GM21360 (cell line): ENCODE measurements at regions not wholly inside any gene's neighbourhood (a gene's known extent, or its start where the extent isn't known, plus 50 kb on each side); places are given as distances from the start of the nearest gene placed in this dataset.
A peak's percentile ranks its signal among the peaks of the same experiment; 100 is the strongest.

ENCODE experiments used
- ATAC-seq: cut with Tn5 transposase; IDR thresholded peaks from one replicate; pipeline ENCODE4 v1.9.1; 2021; ENCODE audit warnings: mild to moderate bottlenecking, moderate library complexity; ENCODE audit not compliant: unreplicated experiment

DNA sequence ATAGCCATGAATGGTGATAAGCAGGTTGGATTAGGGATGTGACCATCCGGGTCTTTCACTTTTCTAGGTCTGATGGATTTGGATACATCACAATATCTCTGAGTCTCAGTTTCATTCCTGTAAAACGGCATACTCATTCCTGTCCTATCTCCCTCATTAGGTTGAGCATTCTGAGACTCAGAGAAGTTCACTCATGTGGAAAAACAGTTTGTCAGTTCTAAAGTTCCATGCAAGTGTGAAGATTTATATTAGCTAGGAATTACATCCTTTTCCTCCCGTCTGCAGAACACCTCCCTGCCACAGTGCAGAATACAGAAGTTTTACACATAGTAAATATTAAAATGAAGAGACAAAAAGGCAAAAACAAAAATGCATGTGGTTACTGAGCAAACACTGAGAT lies 94.2 kb upstream of the SLC25A13 start:
- ATAC-seq: no peak

DNA sequence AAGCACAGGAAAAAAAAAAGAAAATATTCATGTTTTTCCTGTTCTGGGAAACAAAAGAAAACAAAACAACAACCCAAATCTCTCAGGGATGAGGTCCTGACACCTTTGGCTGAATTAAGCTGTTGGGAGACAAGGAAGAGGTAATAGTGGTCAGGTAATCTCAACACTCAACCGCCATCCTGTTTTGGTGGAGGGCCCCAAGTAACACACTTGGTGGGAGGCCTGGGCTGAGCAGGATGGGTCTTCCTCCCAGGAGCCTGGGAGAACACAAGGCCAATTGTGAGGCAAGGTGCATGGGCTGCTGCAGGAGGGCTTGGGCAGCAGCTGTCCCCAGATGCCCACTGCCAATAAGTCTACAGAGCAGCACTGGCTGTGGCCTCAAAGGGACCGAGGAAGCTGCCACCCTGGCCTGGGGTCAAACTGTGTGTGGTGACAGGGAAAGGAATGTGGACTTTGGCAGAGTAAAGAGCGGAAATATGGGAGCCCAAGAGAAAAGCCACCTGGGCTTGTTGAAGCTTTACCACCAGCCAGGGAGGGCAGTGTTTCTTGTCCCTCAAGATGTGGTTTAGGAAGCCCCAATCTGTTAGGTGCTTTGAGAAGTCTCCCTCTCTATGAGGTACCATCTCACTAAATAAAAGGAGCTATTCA lies 93.5 kb upstream of the SLC25A13 start:
- no peak for ATAC-seq

DNA sequence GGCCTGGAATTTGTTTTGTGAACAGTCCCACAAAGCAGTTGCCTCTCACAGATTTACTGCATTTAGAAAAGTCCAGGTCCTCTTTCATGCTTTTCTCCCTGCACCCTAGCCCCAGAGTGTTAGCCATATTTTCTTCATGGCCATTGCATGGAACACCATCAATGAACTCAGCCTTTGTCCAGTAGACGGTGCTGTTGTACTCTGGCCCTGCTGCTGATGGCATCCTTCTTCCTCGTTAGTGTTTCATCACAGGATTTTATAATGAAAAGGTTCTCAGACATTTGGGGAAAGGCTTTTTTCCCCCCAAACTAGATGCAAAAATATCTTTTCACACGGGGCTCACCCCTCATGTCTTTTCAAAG lies 93.0 kb upstream of the SLC25A13 start:
- peak; percentile 74 for ATAC-seq

DNA sequence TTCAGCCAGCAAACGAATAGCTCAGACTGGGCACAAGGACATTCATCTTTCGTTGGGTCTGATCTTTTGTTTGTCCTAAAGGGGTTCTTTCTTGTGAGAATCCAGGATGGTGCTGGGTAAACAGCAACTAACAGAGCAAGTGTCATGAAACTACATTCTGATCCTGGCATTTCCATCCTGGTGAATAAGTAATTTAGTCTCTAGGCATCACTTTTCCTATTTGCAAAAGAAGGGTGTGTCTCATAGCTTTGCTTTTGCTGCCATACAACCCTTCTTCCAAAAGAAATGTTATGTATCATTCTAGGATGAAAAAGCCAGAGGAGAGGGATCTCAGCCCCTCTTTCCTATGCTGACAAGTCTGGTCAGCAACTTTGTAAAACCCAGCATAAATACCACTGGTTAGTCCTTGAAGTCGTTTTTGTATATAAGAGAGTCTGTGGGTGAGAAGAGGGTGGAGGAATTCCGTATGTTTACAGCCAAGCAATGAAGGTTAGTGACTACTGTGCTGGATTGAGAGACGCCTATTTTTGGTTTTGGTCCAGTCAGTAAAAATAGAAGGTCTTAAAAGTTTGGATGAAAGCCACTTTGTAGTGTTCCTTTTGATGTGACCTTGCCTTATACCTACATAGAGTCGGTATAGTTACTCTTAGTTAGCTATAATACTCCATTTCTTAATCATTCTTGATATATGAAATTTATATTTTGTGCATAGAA lies 88.4 kb upstream of the SLC25A13 start:
- ATAC-seq: no peak

DNA sequence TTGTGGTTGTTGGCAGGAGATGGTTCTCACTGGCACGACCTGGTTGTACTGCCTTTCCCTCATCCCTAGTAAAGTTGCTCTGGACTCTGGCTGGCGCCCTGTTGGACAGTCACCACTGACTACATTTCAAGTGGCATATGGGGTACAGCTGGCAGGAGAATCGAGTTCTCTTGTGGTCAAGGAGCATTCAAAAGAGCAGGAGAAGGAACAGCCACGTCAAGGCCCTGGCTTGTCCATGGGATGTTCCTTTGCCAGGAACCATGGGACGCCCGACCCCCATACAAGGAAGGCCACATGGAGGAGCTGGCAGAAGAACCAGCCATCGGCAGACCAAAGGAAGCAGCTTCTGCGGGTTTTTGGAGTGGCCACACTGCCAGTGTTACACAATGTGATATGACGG lies 87.0 kb upstream of the SLC25A13 start:
- no peak for ATAC-seq

DNA sequence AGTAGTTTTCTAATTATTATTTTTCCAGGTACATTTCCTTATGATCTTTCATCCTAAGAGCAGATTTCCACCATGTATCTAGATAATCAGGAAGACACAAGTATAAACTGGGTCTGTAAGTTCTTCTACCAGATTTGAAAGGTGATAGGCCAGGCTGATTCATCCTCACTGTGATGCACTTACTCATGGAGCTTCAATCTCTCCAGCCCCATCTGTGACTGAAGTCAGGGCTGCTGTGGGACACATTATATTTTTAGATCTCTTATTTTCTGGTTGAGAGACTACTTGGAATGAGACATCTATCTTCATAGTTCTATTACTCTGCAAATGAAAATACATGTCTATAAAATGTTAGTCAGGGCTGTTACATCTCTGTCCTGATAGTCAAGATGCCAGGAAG lies 85.5 kb upstream of the SLC25A13 start:
- no peak for ATAC-seq

DNA sequence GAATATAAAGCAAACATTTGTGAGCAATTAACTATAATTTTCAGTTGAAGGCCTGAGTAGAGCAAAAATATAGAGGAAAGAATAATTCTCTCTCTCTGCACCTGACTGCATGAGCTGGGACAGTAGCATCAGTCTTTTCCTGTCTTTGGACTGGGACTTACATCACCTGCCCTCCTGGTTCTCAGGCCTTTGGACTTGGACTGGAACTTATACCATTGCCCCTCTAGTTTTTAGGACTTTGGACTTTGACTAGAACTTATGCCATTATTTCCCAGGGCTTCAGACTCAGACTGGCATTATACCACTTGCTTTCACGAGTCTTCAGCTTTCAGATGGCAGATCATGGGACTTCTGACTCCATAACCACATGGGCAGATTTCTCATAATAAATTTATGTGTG lies 81.0 kb upstream of the SLC25A13 start:
- no peak for ATAC-seq

DNA sequence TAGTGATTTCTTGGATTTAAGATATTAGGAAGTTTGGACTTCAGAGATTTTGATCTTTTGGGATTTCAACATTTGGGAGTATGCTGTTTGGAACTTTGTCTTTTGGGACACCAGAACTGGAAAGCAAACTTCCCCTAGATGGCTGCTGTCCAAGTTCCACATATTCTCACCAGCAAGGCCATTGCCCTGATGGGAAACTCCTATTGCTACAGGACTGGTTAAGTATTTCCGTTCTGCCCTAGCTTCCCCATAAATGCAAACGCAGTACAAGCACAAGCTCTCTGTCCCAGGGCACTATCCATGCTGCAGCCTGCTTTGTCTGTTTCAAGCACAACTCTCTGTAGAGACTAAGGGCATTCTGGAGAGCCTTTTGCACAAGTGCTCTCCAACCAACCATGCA lies 79.3 kb upstream of the SLC25A13 start:
- ATAC-seq: no peak

DNA sequence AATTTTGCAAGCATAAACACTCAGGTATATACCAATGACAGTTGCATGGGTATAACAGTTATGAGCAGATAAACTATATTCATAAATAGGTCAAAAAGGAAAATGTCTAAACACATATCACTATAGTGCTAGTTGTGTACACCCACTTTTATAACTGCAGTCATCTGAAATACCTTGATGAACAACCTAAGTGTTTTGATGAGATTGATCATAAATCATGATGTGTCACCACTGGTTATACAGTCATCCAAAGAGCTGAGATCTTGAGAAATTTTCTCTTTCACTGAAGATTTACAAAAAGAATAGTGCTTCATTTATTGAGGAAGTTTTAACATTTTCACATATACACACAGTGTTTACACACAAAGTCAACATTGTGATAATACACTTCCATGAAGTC lies 78.6 kb upstream of the SLC25A13 start:
- ATAC-seq: no peak

DNA sequence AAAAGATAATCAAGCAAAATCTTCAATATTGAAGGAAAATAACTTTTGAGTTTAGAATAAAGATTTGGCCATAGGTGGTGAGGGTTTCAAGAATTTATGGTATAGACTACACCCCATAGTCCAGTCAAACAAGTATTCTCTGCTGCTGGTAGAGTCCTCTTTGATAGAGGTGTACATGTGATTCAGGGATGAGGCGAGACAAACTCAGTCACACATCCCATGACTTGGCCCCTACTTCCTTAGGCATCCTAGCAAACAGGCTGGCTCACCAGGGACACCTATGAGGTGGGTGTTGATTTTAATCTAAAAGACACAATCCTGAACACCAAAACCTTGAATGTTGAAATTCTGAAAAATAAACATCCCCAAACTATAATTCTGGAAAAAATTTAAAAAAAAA lies 78.1 kb upstream of the SLC25A13 start:
- no peak for ATAC-seq

DNA sequence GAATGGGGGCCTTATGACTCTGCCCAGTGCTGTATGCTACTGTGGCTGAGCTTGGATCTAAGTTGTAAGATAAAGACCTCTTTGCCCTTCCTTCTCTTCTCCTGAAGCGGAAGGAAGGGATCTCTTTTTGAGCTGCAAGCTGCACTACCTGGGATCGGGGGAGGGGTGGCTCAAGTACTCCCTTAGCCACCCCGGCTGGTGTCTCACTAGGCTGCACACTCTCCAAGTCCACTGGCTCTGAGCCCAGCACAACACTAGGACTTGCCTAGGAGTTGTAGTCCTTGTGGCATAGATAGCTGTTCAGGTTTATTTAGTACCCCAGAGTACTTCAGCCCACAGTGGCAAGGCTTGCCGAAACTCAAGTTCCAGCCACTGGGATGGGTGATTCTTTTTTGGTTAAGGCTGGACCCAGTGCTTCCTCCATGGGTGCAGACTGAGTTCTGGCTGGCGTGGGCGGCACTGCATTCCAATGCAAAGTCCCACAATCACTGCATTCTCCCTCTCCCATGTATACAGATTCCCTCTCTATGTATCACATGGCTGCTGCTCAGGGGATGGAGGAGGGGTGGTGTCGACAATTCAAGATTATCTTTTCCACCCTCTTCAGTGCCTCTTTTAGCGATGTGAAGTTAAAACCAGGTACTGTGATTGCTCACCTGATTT lies 76.2 kb upstream of the SLC25A13 start:
- ATAC-seq: no peak

DNA sequence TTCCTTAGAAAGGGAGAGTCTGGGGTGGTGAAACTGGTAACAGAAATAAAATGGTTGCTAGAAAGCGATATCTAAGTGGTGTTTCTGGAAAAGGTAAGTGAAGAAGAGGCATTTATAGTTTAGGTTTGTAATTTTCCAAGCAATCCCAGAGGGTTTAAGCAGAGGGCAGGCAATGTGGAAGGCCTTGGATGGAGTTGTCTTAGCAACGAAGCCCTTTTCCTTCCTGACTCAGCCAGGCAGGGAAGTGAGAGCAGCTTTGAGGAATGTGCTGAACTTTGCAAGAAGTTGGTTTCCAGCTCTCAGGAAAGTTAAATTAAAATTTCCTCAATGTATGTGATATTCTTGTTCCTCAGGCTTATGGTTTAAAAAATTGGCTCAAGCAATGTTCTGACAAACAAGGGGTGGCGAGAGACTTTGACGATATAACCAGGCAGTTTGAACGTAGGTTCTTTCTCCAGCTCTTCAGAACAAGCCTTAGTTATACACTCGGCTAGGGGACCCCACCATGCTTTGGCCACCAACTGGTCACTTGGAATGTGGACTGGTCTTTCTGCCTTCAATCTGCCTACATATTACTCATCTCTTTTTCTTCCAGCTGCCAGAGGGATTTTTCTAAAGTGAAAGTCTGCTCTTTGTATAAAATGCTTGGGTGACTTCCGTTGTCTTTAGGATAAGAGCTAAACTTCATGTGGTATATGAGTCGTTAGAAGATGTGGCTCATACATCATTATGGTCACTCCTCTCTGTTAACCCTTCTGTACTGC lies 66.9 kb upstream of the SLC25A13 start:
- no peak for ATAC-seq

DNA sequence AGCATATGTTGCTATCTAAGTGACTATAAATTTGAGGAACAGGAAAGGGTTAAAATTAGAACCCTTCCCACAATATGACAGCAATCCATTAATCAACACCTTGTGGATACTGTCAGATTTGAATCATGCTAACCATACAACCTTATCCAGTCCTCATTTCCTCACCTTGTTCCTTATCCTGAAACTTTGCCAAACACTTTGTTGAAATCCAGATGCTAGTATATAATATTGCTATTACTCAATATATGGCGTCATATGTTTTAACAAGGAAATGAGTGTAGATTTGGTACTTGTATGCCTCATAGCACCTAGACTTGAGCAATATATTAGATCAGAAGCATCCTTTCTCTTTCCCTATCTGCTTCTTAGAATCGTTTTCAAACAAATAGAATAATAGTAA lies 66.3 kb upstream of the SLC25A13 start:
- ATAC-seq: no peak

DNA sequence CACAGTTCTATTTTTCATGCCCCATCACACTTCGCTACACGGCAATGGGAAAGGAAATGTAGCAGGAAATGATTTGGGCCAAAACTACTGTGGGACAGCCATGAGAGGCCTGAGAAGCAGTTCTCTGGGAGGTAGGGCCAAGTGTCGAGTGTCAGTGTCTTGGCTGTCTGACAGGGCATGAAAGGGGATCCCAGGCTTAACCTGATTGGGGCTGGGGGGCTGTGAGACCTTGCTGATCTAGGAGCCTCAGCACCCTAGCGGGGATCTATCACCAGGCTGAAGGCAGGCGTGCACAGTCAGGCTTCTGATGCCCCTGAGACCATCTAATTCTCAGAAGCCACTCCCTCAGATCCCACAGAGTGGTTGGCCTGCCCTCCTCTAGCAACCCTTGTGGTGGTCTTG lies 58.2 kb upstream of the SLC25A13 start:
- no peak for ATAC-seq

DNA sequence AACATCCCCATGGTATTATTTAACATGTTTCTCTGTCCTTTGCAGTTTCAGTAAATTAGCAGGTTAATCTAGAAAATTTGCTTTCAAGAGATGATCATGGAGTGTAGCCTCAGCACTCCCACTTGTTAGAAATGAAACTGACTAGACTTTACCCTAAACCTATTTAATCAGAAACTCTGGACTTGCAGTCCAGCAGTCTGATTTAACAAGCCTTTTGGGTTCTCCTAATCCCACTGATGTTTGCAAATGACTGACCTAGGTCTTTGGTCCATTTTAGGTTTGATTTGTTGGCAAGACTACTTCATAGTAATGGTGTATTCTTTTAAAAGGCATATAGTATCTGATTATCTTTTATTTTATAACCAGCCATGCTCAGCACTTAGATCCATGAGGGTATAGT lies 55.5 kb upstream of the SLC25A13 start:
- no peak for ATAC-seq
